ENCODE measurements at regions not wholly inside any gene's neighbourhood (a gene's known extent, or its start where the extent isn't known, plus 50 kb on each side); places are given as distances from the start of the nearest gene placed in this dataset.

GRCh38 chr1:148317288-148317985 lies 165.4 kb upstream of the NBPF11 start:
- no peak overlapping the region for H3K27ac ChIP-seq
- H3K4me3 ChIP-seq, result peak overlapping the region; percentile 12 to 24
- WGBS, 2 donors, result 25 to 30% methylated on average over 24 to 38 of the region's 42 CpGs
- no peaks in the 10 kb centered on the region for H3K4me1 ChIP-seq
- TF ChIP-seq, protein P1, sequence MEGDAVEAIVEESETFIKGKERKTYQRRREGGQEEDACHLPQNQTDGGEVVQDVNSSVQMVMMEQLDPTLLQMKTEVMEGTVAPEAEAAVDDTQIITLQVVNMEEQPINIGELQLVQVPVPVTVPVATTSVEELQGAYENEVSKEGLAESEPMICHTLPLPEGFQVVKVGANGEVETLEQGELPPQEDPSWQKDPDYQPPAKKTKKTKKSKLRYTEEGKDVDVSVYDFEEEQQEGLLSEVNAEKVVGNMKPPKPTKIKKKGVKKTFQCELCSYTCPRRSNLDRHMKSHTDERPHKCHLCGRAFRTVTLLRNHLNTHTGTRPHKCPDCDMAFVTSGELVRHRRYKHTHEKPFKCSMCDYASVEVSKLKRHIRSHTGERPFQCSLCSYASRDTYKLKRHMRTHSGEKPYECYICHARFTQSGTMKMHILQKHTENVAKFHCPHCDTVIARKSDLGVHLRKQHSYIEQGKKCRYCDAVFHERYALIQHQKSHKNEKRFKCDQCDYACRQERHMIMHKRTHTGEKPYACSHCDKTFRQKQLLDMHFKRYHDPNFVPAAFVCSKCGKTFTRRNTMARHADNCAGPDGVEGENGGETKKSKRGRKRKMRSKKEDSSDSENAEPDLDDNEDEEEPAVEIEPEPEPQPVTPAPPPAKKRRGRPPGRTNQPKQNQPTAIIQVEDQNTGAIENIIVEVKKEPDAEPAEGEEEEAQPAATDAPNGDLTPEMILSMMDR (IDR thresholded peaks at IDR 0.05), result no peak
- no peak for TF ChIP-seq POLR2A (IDR thresholded peaks at IDR 0.05)
- no peak for DNase-seq
- intact Hi-C loops (cut with DNase I; ENCODE audit: low total_unique reads), result no loop called here
- no peaks in the 10 kb centered on the region for H3K36me3 ChIP-seq (ENCODE audit: low read depth, missing control alignments)
- no peaks in the 10 kb centered on the region for H3K9me3 ChIP-seq
- H3K27me3 ChIP-seq, result no peaks in the 10 kb centered on the region

DNA sequence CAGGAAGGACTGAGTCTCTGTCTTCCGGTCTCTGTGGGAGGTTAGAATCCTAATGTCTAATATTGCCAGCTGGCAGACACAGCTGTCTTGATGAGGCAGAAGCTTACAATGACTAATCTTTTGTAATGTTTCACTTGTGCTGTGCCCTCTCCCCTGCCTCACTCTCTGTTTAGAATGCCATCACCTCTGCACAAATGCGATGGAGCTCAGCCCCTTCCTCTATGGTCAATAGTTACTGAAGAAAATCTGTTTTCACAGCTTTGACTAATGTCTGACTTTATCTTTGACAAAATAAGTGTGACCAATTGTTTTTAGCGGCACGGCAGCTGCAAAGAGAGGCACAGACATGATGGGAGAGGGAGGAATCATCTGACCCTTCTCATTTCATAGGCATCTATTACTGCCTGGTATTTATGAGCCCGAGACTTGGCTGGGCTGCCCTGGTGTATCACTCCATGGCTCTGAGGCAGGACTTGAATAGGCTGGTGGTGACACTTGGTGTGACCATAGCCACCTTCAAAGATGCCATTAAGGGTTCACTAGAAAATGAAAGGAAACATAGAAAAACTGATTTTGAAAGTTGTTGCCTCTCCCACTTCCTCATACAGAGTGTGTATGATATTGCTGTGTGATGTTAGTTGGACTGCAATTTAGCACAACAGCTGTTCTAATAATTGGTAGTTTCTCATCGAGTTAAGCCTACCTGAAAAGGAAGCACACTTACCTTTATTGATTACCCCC lies 163.2 kb upstream of the NBPF11 start:
- H3K4me3 ChIP-seq, result no peak overlapping the region
- no peaks in the 10 kb centered on the region for H3K9me3 ChIP-seq
- 84% methylated on average over 6 of the region's 6 CpGs for WGBS, 2 donors
- H3K27ac ChIP-seq, result no peak overlapping the region
- TF ChIP-seq POLR2A (IDR thresholded peaks at IDR 0.05), result no peak
- TF ChIP-seq, protein P1 (IDR thresholded peaks at IDR 0.05), result no peak
- no peaks in the 10 kb centered on the region for H3K4me1 ChIP-seq
- H3K36me3 ChIP-seq (ENCODE audit: low read depth, missing control alignments), result no peaks in the 10 kb centered on the region
- no peaks in the 10 kb centered on the region for H3K27me3 ChIP-seq
- intact Hi-C loops (cut with DNase I; ENCODE audit: low total_unique reads), result no loop called here
- no peak for DNase-seq

GRCh38 chr1:148310807-148311206 lies 158.7 kb upstream of the NBPF11 start:
- H3K27me3 ChIP-seq, result peaks cover 3% of the 10 kb centered on the region
- TF ChIP-seq POLR2A (IDR thresholded peaks at IDR 0.05), result no peak
- TF ChIP-seq, protein P1 (IDR thresholded peaks at IDR 0.05), result no peak
- intact Hi-C loops (cut with DNase I; ENCODE audit: low total_unique reads), result no loop called here

GRCh38 chr1:148309940-148310500 lies 157.9 kb upstream of the NBPF11 start:
- TF ChIP-seq, protein P1 (IDR thresholded peaks at IDR 0.05), result no peak
- TF ChIP-seq POLR2A (IDR thresholded peaks at IDR 0.05), result no peak
- intact Hi-C loops (cut with DNase I; ENCODE audit: low total_unique reads), result no loop called here
- no peak overlapping the region for H3K27ac ChIP-seq
- no peaks in the 10 kb centered on the region for H3K4me1 ChIP-seq
- WGBS, 2 donors, result 10 to 13% methylated on average over 18 to 37 of the region's 37 CpGs
- H3K4me3 ChIP-seq, result no peak overlapping the region
- H3K9me3 ChIP-seq, result no peaks in the 10 kb centered on the region
- DNase-seq, result no peak
- H3K36me3 ChIP-seq (ENCODE audit: low read depth, missing control alignments), result no peaks in the 10 kb centered on the region
- peaks cover 3% of the 10 kb centered on the region for H3K27me3 ChIP-seq

More at GRCh38 chr1:148310807-148311206, 158.7 kb upstream of the NBPF11 start:
- Histone ChIP-seq H3K4me1 (no peaks in the 10 kb centered on the region), H3K36me3 (ENCODE audit: low read depth, missing control alignments) (no peaks in the 10 kb centered on the region), H3K9me3 (no peaks in the 10 kb centered on the region), H3K4me3 (no peak overlapping the region), H3K27ac (no peak overlapping the region)
- DNase-seq, result no peak

Measured in testis (tissue), 2 donors.